ENCODE measurements at regions not wholly inside any gene's neighbourhood (a gene's known extent, or its start where the extent isn't known, plus 50 kb on each side); places are given as distances from the start of the nearest gene placed in this dataset.
A peak's percentile ranks its signal among the peaks of the same experiment; 100 is the strongest.
"Not testable (repeated sequence)": the region's sequence is repeated elsewhere in the genome, so short reads cannot be mapped to it uniquely, and the experiment has no call there.

DNA sequence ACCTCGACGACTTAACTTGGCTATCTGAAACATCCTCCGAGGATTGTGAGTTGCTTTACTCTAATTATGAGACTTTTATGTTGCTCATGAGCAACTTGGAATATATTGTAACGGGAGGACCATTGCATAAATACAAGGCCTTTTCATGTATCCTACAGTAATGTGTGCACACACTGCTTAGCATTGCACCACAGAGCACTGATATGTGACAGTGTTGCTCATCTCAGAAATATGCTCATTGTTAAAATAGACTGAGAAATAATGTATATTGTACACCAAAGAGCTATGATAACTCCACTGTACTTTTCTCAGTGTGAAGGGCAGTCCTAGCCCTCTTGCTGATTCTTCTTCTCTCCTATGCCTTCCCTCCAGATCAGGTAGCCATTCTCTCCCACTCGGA, 102.8 kb upstream of the CDK13 start:
- DNase-seq (ENCODE audit: low read depth in 1 of 2, low spot score in 1 of 2) (no peak), ATAC-seq (no peak), FAIRE-seq (no peak)
- TF ChIP-seq, protein P1, sequence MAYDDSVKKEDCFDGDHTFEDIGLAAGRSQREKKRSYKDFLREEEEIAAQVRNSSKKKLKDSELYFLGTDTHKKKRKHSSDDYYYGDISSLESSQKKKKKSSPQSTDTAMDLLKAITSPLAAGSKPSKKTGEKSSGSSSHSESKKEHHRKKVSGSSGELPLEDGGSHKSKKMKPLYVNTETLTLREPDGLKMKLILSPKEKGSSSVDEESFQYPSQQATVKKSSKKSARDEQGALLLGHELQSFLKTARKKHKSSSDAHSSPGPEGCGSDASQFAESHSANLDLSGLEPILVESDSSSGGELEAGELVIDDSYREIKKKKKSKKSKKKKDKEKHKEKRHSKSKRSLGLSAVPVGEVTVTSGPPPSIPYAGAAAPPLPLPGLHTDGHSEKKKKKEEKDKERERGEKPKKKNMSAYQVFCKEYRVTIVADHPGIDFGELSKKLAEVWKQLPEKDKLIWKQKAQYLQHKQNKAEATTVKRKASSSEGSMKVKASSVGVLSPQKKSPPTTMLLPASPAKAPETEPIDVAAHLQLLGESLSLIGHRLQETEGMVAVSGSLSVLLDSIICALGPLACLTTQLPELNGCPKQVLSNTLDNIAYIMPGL (CRISPR knock-in tag; IDR thresholded peaks at IDR 0.05; ENCODE audit: borderline replicate concordance): no peak
- peaks cover 9% of the 10 kb centered on the region; the same call in 1 of the 3 replicates for H3K4me1 ChIP-seq
- H3K27ac ChIP-seq: no peak overlapping the region
- no peaks in the 10 kb centered on the region for H3K9me3 ChIP-seq
- CTCF ChIA-PET: interaction anchor here (1.4 kb wide), 1 partner anchor 15 kb away, joined by 4 read pairs; no protein-coding TSS in a partner anchor
- no peak overlapping the region for H3K4me2 ChIP-seq
- H3K4me3 ChIP-seq: no peak overlapping the region
- POLR2A ChIA-PET: no interaction called here
- WGBS (ENCODE audit: missing lambda C conversion rate): 58% methylated on average over 5 of the region's 5 CpGs

DNA sequence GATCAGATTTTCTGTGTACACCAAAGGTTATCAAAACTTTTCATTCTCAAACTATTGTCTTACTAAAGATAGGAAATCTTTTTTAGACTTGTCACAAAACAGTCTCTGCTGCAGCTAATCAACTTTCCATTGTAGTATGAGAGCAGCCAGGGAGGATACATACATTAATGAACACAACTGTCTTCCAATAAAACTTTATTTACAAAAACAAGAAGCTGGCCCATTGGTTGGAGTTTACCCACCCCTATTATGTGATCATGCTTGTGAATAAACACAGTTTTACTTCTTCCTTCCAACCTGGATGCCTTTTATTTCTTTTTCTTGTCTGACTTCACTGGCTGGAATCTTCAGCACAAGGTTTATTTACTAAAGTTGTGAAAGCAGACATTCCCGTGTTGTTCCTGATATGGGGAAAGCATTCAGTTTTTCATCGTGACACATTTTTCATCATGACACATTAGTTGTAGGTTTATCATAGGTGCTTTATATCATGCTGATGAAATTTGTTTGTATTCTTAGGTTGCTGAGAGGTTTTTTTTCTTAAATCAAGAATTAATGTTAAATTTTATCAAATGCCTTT, 98.5 kb upstream of the CDK13 start:
- FAIRE-seq: no peak
- DNase-seq (ENCODE audit: low read depth in 1 of 2, low spot score in 1 of 2): peak in 1 of 2 experiments; percentile 14

DNA sequence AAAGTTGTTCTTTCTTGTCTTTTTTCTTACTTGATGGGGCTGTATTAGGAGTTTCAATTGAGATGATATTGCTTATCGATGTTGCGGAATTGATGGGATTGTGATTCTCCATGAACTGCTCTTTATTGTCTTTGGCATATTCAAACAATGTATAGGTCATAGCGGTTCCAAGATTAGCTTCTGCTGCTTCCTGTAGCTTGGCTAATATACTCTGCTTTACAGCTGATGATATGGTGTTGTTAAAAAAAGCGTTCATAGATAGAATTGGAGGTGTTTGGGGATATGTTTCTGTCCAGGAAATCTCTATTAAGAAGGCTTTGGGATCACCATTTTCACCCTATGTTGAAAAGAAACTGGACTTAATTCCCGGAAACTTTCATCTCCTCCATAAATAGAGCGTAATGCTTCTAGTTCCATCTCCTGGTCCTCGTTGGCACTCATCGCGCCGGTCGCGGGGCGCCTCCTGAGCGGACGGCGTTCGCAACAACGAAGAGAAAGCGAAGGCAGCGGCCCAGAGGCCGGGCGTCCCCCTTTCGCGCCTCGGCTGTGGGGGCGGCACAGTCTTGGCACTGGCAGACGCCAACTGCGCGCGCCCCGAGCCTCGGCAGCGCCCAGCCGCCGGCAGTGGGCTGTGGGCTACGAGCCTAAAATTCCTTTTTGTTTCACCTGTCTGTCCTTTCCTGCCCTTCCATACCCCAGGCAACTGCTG, 95.3 kb upstream of the CDK13 start:
- H3K4me2 ChIP-seq; H3K4me3 ChIP-seq; CTCF ChIA-PET; DNase-seq (ENCODE audit: low read depth in 1 of 2, low spot score in 1 of 2); H3K27ac ChIP-seq; H3K4me1 ChIP-seq; FAIRE-seq; POLR2A ChIA-PET; H3K9me3 ChIP-seq: not testable (repeated sequence)
- ATAC-seq: peak; percentile 73 to 97
- WGBS (ENCODE audit: missing lambda C conversion rate): 78% methylated on average over 29 of the region's 36 CpGs

More for the DNA sequence above, 98.5 kb upstream of the CDK13 start:
- Histone ChIP-seq H3K4me3 (no peak overlapping the region), H3K9me3 (no peaks in the 10 kb centered on the region), H3K4me2 (no peak overlapping the region), H3K4me1 (no peaks in the 10 kb centered on the region), H3K27ac (no peak overlapping the region)
- no peak for TF ChIP-seq ZFP36 (IDR thresholded peaks at IDR 0.05; ENCODE audit: borderline replicate concordance, partially characterized antibody)
- TF ChIP-seq, protein P2, sequence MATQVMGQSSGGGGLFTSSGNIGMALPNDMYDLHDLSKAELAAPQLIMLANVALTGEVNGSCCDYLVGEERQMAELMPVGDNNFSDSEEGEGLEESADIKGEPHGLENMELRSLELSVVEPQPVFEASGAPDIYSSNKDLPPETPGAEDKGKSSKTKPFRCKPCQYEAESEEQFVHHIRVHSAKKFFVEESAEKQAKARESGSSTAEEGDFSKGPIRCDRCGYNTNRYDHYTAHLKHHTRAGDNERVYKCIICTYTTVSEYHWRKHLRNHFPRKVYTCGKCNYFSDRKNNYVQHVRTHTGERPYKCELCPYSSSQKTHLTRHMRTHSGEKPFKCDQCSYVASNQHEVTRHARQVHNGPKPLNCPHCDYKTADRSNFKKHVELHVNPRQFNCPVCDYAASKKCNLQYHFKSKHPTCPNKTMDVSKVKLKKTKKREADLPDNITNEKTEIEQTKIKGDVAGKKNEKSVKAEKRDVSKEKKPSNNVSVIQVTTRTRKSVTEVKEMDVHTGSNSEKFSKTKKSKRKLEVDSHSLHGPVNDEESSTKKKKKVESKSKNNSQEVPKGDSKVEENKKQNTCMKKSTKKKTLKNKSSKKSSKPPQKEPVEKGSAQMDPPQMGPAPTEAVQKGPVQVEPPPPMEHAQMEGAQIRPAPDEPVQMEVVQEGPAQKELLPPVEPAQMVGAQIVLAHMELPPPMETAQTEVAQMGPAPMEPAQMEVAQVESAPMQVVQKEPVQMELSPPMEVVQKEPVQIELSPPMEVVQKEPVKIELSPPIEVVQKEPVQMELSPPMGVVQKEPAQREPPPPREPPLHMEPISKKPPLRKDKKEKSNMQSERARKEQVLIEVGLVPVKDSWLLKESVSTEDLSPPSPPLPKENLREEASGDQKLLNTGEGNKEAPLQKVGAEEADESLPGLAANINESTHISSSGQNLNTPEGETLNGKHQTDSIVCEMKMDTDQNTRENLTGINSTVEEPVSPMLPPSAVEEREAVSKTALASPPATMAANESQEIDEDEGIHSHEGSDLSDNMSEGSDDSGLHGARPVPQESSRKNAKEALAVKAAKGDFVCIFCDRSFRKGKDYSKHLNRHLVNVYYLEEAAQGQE (IDR thresholded peaks at IDR 0.05): no peak
- ATAC-seq: no peak
- ChIA-PET CTCF (no interaction called here), POLR2A (no interaction called here)
- WGBS (ENCODE audit: missing lambda C conversion rate): 20% methylated on average over 2 of the region's 2 CpGs

DNA sequence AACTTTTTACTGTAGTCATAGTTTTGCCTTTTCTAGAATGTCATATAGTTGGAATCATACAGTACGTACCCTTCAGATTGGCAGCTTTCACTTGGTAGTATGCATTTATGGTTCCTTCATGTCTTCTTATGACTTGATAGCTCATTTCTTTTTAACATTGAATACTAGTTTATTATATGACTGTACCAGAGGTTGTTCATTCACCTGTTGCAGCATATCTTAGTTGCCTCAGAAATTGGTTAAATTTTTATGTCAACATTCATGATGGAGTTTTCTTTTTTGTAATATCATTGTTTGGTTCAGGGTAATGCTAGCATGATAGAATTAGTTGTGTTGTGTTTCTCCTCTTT, 94.8 kb upstream of the CDK13 start:
- Histone ChIP-seq H3K4me1 (no peaks in the 10 kb centered on the region), H3K4me2 (no peak overlapping the region), H3K4me3 (no peak overlapping the region), H3K9me3 (no peaks in the 10 kb centered on the region), H3K27ac (no peak overlapping the region)
- POLR2A ChIA-PET: no interaction called here
- 88% methylated on average over 1 of the region's 1 CpG for WGBS (ENCODE audit: missing lambda C conversion rate)
- ATAC-seq (no peak), DNase-seq (ENCODE audit: low read depth in 1 of 2, low spot score in 1 of 2) (no peak), FAIRE-seq (no peak)
- CTCF ChIA-PET: no interaction called here
- TF ChIP-seq NPAS2 (CRISPR knock-in tag; IDR thresholded peaks at IDR 0.05; ENCODE audit: borderline replicate concordance) (no peak), ZSCAN20 (CRISPR knock-in tag; IDR thresholded peaks at IDR 0.05) (no peak), RARB (CRISPR knock-in tag; IDR thresholded peaks at IDR 0.05) (no peak), ZFP36 (IDR thresholded peaks at IDR 0.05; ENCODE audit: borderline replicate concordance, partially characterized antibody) (no peak), FOXS1 (CRISPR knock-in tag; IDR thresholded peaks at IDR 0.05) (no peak), EHMT2 (IDR thresholded peaks at IDR 0.05; ENCODE audit: low read depth) (no peak), TP53 (CRISPR knock-in tag; IDR thresholded peaks at IDR 0.05) (no peak), GATA3 (IDR thresholded peaks at IDR 0.05; ENCODE audit: borderline replicate concordance) (no peak), PHF8 (IDR thresholded peaks at IDR 0.05; ENCODE audit: borderline replicate concordance, low read depth) (no peak), RAD21 (conservative IDR thresholded peaks at IDR 0.05 in 1 of 2, IDR thresholded peaks at IDR 0.05 in 1 of 2) (no peak), FOSB (CRISPR knock-in tag; IDR thresholded peaks at IDR 0.05) (no peak)
- TF ChIP-seq, protein P3, sequence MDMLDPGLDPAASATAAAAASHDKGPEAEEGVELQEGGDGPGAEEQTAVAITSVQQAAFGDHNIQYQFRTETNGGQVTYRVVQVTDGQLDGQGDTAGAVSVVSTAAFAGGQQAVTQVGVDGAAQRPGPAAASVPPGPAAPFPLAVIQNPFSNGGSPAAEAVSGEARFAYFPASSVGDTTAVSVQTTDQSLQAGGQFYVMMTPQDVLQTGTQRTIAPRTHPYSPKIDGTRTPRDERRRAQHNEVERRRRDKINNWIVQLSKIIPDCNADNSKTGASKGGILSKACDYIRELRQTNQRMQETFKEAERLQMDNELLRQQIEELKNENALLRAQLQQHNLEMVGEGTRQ (IDR thresholded peaks at IDR 0.05): no peak
- TF ChIP-seq, protein P4, sequence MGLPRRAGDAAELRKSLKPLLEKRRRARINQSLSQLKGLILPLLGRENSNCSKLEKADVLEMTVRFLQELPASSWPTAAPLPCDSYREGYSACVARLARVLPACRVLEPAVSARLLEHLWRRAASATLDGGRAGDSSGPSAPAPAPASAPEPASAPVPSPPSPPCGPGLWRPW (IDR thresholded peaks at IDR 0.05): no peak
- TF ChIP-seq, protein P5, sequence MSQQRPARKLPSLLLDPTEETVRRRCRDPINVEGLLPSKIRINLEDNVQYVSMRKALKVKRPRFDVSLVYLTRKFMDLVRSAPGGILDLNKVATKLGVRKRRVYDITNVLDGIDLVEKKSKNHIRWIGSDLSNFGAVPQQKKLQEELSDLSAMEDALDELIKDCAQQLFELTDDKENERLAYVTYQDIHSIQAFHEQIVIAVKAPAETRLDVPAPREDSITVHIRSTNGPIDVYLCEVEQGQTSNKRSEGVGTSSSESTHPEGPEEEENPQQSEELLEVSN (IDR thresholded peaks at IDR 0.05; ENCODE audit: borderline replicate concordance, low read depth): no peak
- TF ChIP-seq, protein P2 (IDR thresholded peaks at IDR 0.05): no peak
